ENCODE measurements at regions not wholly inside any gene's neighbourhood (a gene's known extent, or its start where the extent isn't known, plus 50 kb on each side); places are given as distances from the start of the nearest gene placed in this dataset.

GRCh38 chr2:144237830-144238627, 281.9 kb downstream of the ZEB2 start:
- TF ChIP-seq CTCF (conservative IDR thresholded peaks at IDR 0.05; ENCODE audit: low read depth, low read length) (no peak), EZH2 (IDR thresholded peaks at IDR 0.05; ENCODE audit: borderline replicate concordance, low read depth, low read length, poor library complexity, severe bottlenecking) (no peak)
